Middle frontal gyrus (tissue), 1 donor: ENCODE measurements at regions not wholly inside any gene's neighbourhood (a gene's known extent, or its start where the extent isn't known, plus 50 kb on each side); places are given as distances from the start of the nearest gene placed in this dataset.
"Not testable (repeated sequence)": the region's sequence is repeated elsewhere in the genome, so short reads cannot be mapped to it uniquely, and the experiment has no call there.

Experiments used
- DNase-seq: peaks from one replicate; pipeline ENCODE4 v3.0.0-alpha.2; 2015; ENCODE audit warnings: low spot score; ENCODE audit errors: extremely low spot score

- no peak for DNase-seq
Measured at GRCh38 chr4:45482346-45482745, 641.5 kb downstream of the GABRG1 start.

GRCh38 chr4:45477311-45477733 is 646.5 kb downstream of the GABRG1 start:
- DNase-seq = no peak

GRCh38 chr4:45475548-45475947 is 648.3 kb downstream of the GABRG1 start:
- DNase-seq = no peak

- DNase-seq = no peak
Measured at GRCh38 chr4:45472490-45472889, 651.4 kb downstream of the GABRG1 start.

GRCh38 chr4:45471335-45471734 is 652.5 kb downstream of the GABRG1 start:
- no peak for DNase-seq

- DNase-seq = no peak
Measured at GRCh38 chr4:45467157-45467556, 656.7 kb downstream of the GABRG1 start.

GRCh38 chr4:45460157-45460556 is 663.7 kb downstream of the GABRG1 start:
- not testable (repeated sequence) for DNase-seq

- DNase-seq = no peak
Measured at GRCh38 chr4:45455217-45455616, 668.6 kb downstream of the GABRG1 start.

GRCh38 chr4:45453258-45453853 is 670.5 kb downstream of the GABRG1 start:
- no peak for DNase-seq

- no peak for DNase-seq
Measured at GRCh38 chr4:45442466-45442865, 681.4 kb downstream of the GABRG1 start.

- DNase-seq = no peak
Measured at GRCh38 chr4:45438047-45438446, 685.8 kb downstream of the GABRG1 start.

GRCh38 chr4:45437381-45437780 is 686.5 kb downstream of the GABRG1 start:
- DNase-seq = no peak

- no peak for DNase-seq
Measured at GRCh38 chr4:45425135-45425534, 698.7 kb downstream of the GABRG1 start.

GRCh38 chr4:45423896-45424295 is 697.5 kb upstream of the GNPDA2 start:
- no peak for DNase-seq

GRCh38 chr4:45420091-45420674 is 693.8 kb upstream of the GNPDA2 start:
- DNase-seq = not testable (repeated sequence)

GRCh38 chr4:45410701-45411210 is 684.4 kb upstream of the GNPDA2 start:
- no peak for DNase-seq

- DNase-seq = no peak
Measured at GRCh38 chr4:45409536-45409935, 683.2 kb upstream of the GNPDA2 start.

GRCh38 chr4:45408996-45409395 is 682.6 kb upstream of the GNPDA2 start:
- DNase-seq = no peak

GRCh38 chr4:45399116-45399515 is 672.8 kb upstream of the GNPDA2 start:
- DNase-seq = no peak

GRCh38 chr4:45385306-45385705 is 659.0 kb upstream of the GNPDA2 start:
- no peak for DNase-seq

- DNase-seq = no peak
Measured at GRCh38 chr4:45370408-45370807, 644.1 kb upstream of the GNPDA2 start.

GRCh38 chr4:45368832-45369231 is 642.5 kb upstream of the GNPDA2 start:
- no peak for DNase-seq

GRCh38 chr4:45363931-45364330 is 637.6 kb upstream of the GNPDA2 start:
- no peak for DNase-seq
